A549 (cell line): ENCODE measurements at regions not wholly inside any gene's neighbourhood (a gene's known extent, or its start where the extent isn't known, plus 50 kb on each side); places are given as distances from the start of the nearest gene placed in this dataset.
"Not testable (repeated sequence)": the region's sequence is repeated elsewhere in the genome, so short reads cannot be mapped to it uniquely, and the experiment has no call there.

Source experiments
- ATAC-seq, 2 experiments: fragments of 200-7000 bp in 1 of 2; fragments of >200 bp in 1 of 2; cut with Nextera tagmentation in 1 of 2; cut with Tn5 transposase in 1 of 2; 3 replicates each; pipeline versions ENCODE4 v1.8.0 to v1.9.1; 2018 to 2020; ENCODE audit warnings: mild to moderate bottlenecking in 1 of 2, moderate library complexity in 1 of 2
- CTCF ChIA-PET: fragments of 300-600 bp; sonication (Branson Sonifier 250); formaldehyde crosslinking; extraction: SDS; loops from one replicate; lab custom pipeline; 2021; ENCODE audit warnings: antibody characterized with exemption, inconsistent platforms; lab: Yijun Ruan, JAX
- POLR2A ChIA-PET: fragments of 350-600 bp; formaldehyde crosslinking; extraction: SDS; loops from one replicate; lab custom pipeline; 2021; ENCODE audit warnings: antibody characterized with exemption, inconsistent platforms; lab: Yijun Ruan, JAX
- DNase-seq, 2 experiments: peaks; one replicate each; pipeline versions ENCODE4 v3.0.0 to v3.0.0-alpha.2; 2011 to 2016; ENCODE audit warnings: low read depth in 1 of 2, low spot score in 1 of 2
- FAIRE-seq: peaks from 2 replicates; lab custom pipeline; 2011; peaks lifted over from hg19 to GRCh38; lab: Jason Lieb, UNC
- H3K27ac ChIP-seq, 2 experiments: fragments of >200 bp; sonication (Bioruptor Twin); formaldehyde crosslinking; 3 replicates each; pipeline ENCODE4 v1.5.1; 2016 to 2017
- H3K4me1 ChIP-seq: fragments of >200 bp; sonication (Bioruptor Twin); formaldehyde crosslinking; 3 replicates; pipeline ENCODE4 v1.6.1; 2016
- H3K4me2 ChIP-seq: fragments of >200 bp; sonication (Bioruptor Twin); formaldehyde crosslinking; 3 replicates; pipeline ENCODE4 v1.6.1; 2016
- H3K4me3 ChIP-seq: fragments of >200 bp; sonication (Bioruptor Twin); formaldehyde crosslinking; 3 replicates; pipeline ENCODE4 v1.5.1; 2016
- H3K9me3 ChIP-seq: fragments of >200 bp; sonication (Bioruptor Twin); formaldehyde crosslinking; 3 replicates; pipeline ENCODE4 v1.6.1; 2016
- ATOH8 ChIP-seq: fragments of 250-450 bp; sonication (Bioruptor Pico); IDR thresholded peaks from 2 replicates; pipeline ENCODE4 v1.5.0; 2020; ENCODE audit warnings: low read depth, mild to moderate bottlenecking, moderate library complexity
- BCL3 ChIP-seq: fragments of >200 bp; sonication (Bioruptor Twin); formaldehyde crosslinking; IDR thresholded peaks from 3 replicates; pipeline ENCODE4 v1.6.1; 2016
- BHLHE40 ChIP-seq: IDR thresholded peaks from 2 replicates; pipeline ENCODE4 v1.6.1; 2012; ENCODE audit warnings: low read depth, low read length, inconsistent platforms
- CTCF ChIP-seq: fragments of >200 bp; sonication (Bioruptor Twin); formaldehyde crosslinking; IDR thresholded peaks from 3 replicates; pipeline ENCODE4 v1.5.1; 2016
- EHF ChIP-seq: fragments of 250-450 bp; sonication (Bioruptor Pico); IDR thresholded peaks from 2 replicates; pipeline ENCODE4 v1.5.0; 2020; ENCODE audit warnings: mild to moderate bottlenecking
- ELK1 ChIP-seq: fragments of 150-350 bp; IDR thresholded peaks from 2 replicates; pipeline ENCODE4 v1.6.1; 2014; ENCODE audit warnings: low read depth, mild to moderate bottlenecking, low read length
- EP300 ChIP-seq, 2 experiments: fragments of >200 bp; sonication (Bioruptor Twin); formaldehyde crosslinking; IDR thresholded peaks; 2 replicates in 1 of 2; 3 replicates in 1 of 2; pipeline ENCODE4 v1.6.1; 2016 to 2017
- ESRRA ChIP-seq: fragments of 150-350 bp; IDR thresholded peaks from 2 replicates; pipeline ENCODE4 v1.6.1; 2014; ENCODE audit warnings: mild to moderate bottlenecking, low read length, borderline replicate concordance
- GATA3 ChIP-seq: IDR thresholded peaks from 2 replicates; pipeline ENCODE4 v1.6.1; 2012; ENCODE audit warnings: borderline replicate concordance
- HDAC2 ChIP-seq: fragments of 200-600 bp; sonication (generic); IDR thresholded peaks from 2 replicates; pipeline ENCODE4 v1.6.1; 2016
- HEYL ChIP-seq: fragments of 250-450 bp; sonication (Bioruptor Pico); IDR thresholded peaks from 2 replicates; pipeline ENCODE4 v1.8.0; 2021; ENCODE audit warnings: mild to moderate bottlenecking, moderate library complexity
- HMGXB4 ChIP-seq: fragments of 250-450 bp; sonication (Bioruptor Pico); IDR thresholded peaks from 2 replicates; pipeline ENCODE4 v1.5.0; 2021; ENCODE audit warnings: mild to moderate bottlenecking, moderate library complexity, borderline replicate concordance
- HOXB13 ChIP-seq: fragments of 250-450 bp; sonication (Bioruptor Pico); IDR thresholded peaks from 2 replicates; pipeline ENCODE4 v1.5.0; 2020; ENCODE audit warnings: low read depth, mild to moderate bottlenecking, moderate library complexity
- HOXB5 ChIP-seq: fragments of 250-450 bp; sonication (Bioruptor Pico); IDR thresholded peaks from 2 replicates; pipeline ENCODE4 v1.5.0; 2020; ENCODE audit warnings: mild to moderate bottlenecking, moderate library complexity
- JUN ChIP-seq, 2 experiments: fragments of >200 bp; sonication (Bioruptor Twin); formaldehyde crosslinking; IDR thresholded peaks; 2 replicates in 1 of 2; 3 replicates in 1 of 2; pipeline ENCODE4 v1.6.1; 2016 to 2017
- MAX ChIP-seq: IDR thresholded peaks from 2 replicates; pipeline ENCODE4 v1.6.1; 2012
- NPAS2 ChIP-seq: fragments of 250-450 bp; sonication (Bioruptor Pico); IDR thresholded peaks from 2 replicates; pipeline ENCODE4 v1.8.0; 2022; ENCODE audit warnings: mild to moderate bottlenecking, moderate library complexity, borderline replicate concordance
- POLR2A ChIP-seq: IDR thresholded peaks from 2 replicates; pipeline ENCODE4 v1.6.1; 2012; ENCODE audit warnings: mild to moderate bottlenecking, low read length
- RNF2 ChIP-seq: fragments of 200-600 bp; sonication (generic); IDR thresholded peaks from 2 replicates; pipeline ENCODE4 v1.6.1; 2016; ENCODE audit warnings: low read depth, mild to moderate bottlenecking, antibody characterized with exemption, moderate library complexity, borderline replicate concordance
- WGBS: methylation state at CpG from one replicate; pipeline ENCODE4 v1.1.6; 2017; ENCODE audit errors: missing lambda C conversion rate; 5-methylcytosine and 5-hydroxymethylcytosine counted together
- TF ChIP-seq, protein P1 (sequence below): IDR thresholded peaks from 2 replicates; pipeline ENCODE4 v1.6.1; 2012; ENCODE audit warnings: low read depth, borderline replicate concordance
- TF ChIP-seq, protein P2 (sequence below): IDR thresholded peaks from 2 replicates; pipeline ENCODE4 v1.6.1; 2012

DNA sequence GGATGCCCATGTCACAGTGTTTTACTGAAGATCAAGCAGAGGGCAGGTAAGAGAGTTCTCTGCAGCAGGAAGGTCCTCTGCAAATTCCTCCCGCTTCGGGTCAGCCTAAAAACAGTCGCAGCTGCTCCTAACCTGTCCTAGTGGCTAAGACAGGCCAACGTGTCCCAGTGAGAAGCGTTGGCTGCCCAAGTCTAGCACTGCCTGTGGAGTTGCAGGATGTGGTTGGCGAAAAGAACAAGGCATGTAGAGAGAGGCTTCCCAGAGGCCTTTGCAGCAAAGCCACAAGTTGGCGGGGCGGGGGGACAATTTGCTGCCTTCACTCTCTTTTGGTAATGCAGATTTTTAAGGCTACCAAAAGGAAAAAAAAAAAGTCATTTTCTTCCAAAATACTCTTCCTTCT lies 340.1 kb downstream of the BCL11B start (continued):
- TF ChIP-seq ELK1: no peak

- Histone ChIP-seq H3K4me1 (no peaks in the 10 kb centered on the region), H3K27ac (no peak overlapping the region), H3K4me3 (no peak overlapping the region), H3K4me2 (no peak overlapping the region), H3K9me3 (no peaks in the 10 kb centered on the region)
- CTCF ChIA-PET: no interaction called here
- FAIRE-seq (no peak), DNase-seq (no peak), ATAC-seq (no peak)
- TF ChIP-seq EP300 (IDR thresholded peaks at IDR 0.05) (no peak), ESRRA (no peak), CTCF (no peak), HOXB5 (CRISPR knock-in tag) (no peak), HDAC2 (no peak), ATOH8 (no peak)
- POLR2A ChIA-PET: no interaction called here
- 52% methylated on average over 8 of the region's 8 CpGs for WGBS
Observed at GRCh38 chr14:98932431-98933325, 339.3 kb downstream of the BCL11B start.

DNA sequence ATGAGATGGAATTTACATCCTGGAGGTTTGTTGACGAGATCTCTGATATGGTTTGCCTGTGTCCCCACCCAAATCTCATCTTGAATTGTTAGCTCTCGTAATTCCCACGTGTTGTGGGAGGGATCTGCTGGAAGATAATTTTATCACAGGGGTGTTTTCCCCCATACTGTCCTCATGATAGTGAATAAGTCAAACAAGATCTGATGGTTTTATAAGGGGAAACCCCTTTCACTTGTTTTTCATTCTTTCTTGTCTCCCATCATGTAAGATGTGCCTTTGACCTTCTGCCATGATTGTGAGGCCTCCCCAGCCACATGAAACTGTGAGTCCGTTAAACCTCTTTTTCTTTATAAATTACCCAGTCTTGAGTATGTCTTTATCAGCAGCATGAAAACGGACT lies 337.4 kb downstream of the BCL11B start:
- H3K4me2 ChIP-seq, H3K4me1 ChIP-seq, H3K4me3 ChIP-seq, H3K9me3 ChIP-seq, CTCF ChIA-PET, POLR2A ChIA-PET, FAIRE-seq, ATAC-seq, H3K27ac ChIP-seq, DNase-seq: not testable (repeated sequence)
- 37% methylated on average over 5 of the region's 5 CpGs for WGBS

DNA sequence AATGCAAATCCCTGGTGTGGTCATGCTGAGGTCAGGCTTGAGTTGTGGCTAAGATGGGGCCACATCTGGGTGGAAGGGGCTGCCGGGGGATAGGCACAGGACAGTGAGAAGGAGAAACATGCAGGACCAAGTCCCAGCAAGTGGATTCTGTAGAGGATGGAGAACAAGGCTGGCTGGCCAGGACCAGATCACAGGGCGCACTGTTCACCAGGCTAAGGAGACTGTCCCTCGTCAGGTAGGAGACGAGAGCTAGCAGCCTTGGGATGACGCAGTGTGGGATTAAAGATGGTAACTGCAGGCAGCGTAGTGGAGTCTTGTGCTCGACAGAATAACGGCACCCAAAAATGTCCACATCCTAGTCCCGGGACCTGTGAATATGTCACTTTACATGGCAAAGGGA lies 336.1 kb downstream of the BCL11B start:
- FAIRE-seq (no peak), ATAC-seq (no peak), DNase-seq (no peak)
- H3K9me3 ChIP-seq: no peaks in the 10 kb centered on the region
- H3K4me1 ChIP-seq: no peaks in the 10 kb centered on the region
- H3K4me3 ChIP-seq: no peak overlapping the region
- no peak overlapping the region for H3K4me2 ChIP-seq
- 55% methylated on average over 9 of the region's 9 CpGs for WGBS
- CTCF ChIA-PET: no interaction called here
- H3K27ac ChIP-seq: no peak overlapping the region
- POLR2A ChIA-PET: no interaction called here
- TF ChIP-seq MAX: no peak
- no peak for TF ChIP-seq ESRRA
- TF ChIP-seq BHLHE40: no peak
- no peak for TF ChIP-seq HEYL (CRISPR knock-in tag)
- TF ChIP-seq HOXB13 (CRISPR knock-in tag): no peak
- TF ChIP-seq RNF2: no peak
- TF ChIP-seq, protein P1, sequence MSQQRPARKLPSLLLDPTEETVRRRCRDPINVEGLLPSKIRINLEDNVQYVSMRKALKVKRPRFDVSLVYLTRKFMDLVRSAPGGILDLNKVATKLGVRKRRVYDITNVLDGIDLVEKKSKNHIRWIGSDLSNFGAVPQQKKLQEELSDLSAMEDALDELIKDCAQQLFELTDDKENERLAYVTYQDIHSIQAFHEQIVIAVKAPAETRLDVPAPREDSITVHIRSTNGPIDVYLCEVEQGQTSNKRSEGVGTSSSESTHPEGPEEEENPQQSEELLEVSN: no peak
- TF ChIP-seq HMGXB4 (CRISPR knock-in tag): no peak
- TF ChIP-seq NPAS2 (CRISPR knock-in tag): no peak
- TF ChIP-seq GATA3: no peak
- no peak for TF ChIP-seq JUN (IDR thresholded peaks at IDR 0.05)
- TF ChIP-seq, protein P2, sequence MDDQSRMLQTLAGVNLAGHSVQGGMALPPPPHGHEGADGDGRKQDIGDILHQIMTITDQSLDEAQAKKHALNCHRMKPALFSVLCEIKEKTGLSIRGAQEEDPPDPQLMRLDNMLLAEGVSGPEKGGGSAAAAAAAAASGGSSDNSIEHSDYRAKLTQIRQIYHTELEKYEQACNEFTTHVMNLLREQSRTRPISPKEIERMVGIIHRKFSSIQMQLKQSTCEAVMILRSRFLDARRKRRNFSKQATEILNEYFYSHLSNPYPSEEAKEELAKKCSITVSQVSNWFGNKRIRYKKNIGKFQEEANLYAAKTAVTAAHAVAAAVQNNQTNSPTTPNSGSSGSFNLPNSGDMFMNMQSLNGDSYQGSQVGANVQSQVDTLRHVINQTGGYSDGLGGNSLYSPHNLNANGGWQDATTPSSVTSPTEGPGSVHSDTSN: no peak
- TF ChIP-seq EHF (CRISPR knock-in tag): no peak
- no peak for TF ChIP-seq POLR2A
- no peak for TF ChIP-seq BCL3
